NT2/D1 (cell line): ENCODE measurements at regions not wholly inside any gene's neighbourhood (a gene's known extent, or its start where the extent isn't known, plus 50 kb on each side); places are given as distances from the start of the nearest gene placed in this dataset.

ENCODE experiments used
- SUZ12 ChIP-seq: IDR thresholded peaks from 2 replicates; pipeline ENCODE4 v1.6.1; 2011; ENCODE audit not compliant: insufficient read length, insufficient read depth; ENCODE audit errors: extremely low read depth
- ZNF274 ChIP-seq: IDR thresholded peaks from 2 replicates; pipeline ENCODE4 v1.6.1; 2011; ENCODE audit warnings: mild to moderate bottlenecking, low read depth, low read length

GRCh38 chr16:52676959-52677358, 130.0 kb upstream of the TOX3 start:
- TF ChIP-seq ZNF274 (no peak), SUZ12 (no peak)
